HL-60 (cell line): ENCODE measurements at regions not wholly inside any gene's neighbourhood (a gene's known extent, or its start where the extent isn't known, plus 50 kb on each side); places are given as distances from the start of the nearest gene placed in this dataset.
A peak's percentile ranks its signal among the peaks of the same experiment; 100 is the strongest.

ENCODE experiments used
- TF ChIP-seq, protein P1 (sequence below): IDR thresholded peaks from one replicate; pipeline ENCODE4 v1.5.1; 2011; ENCODE audit warnings: low read length, control low read depth, inconsistent platforms; ENCODE audit not compliant: insufficient read depth
- TF ChIP-seq, protein P2 (sequence below): IDR thresholded peaks from 2 replicates; pipeline ENCODE4 v1.6.1; 2012; ENCODE audit warnings: low read depth; ENCODE audit not compliant: insufficient replicate concordance

- TF ChIP-seq, protein P1, sequence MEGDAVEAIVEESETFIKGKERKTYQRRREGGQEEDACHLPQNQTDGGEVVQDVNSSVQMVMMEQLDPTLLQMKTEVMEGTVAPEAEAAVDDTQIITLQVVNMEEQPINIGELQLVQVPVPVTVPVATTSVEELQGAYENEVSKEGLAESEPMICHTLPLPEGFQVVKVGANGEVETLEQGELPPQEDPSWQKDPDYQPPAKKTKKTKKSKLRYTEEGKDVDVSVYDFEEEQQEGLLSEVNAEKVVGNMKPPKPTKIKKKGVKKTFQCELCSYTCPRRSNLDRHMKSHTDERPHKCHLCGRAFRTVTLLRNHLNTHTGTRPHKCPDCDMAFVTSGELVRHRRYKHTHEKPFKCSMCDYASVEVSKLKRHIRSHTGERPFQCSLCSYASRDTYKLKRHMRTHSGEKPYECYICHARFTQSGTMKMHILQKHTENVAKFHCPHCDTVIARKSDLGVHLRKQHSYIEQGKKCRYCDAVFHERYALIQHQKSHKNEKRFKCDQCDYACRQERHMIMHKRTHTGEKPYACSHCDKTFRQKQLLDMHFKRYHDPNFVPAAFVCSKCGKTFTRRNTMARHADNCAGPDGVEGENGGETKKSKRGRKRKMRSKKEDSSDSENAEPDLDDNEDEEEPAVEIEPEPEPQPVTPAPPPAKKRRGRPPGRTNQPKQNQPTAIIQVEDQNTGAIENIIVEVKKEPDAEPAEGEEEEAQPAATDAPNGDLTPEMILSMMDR = no peak
- TF ChIP-seq, protein P2, sequence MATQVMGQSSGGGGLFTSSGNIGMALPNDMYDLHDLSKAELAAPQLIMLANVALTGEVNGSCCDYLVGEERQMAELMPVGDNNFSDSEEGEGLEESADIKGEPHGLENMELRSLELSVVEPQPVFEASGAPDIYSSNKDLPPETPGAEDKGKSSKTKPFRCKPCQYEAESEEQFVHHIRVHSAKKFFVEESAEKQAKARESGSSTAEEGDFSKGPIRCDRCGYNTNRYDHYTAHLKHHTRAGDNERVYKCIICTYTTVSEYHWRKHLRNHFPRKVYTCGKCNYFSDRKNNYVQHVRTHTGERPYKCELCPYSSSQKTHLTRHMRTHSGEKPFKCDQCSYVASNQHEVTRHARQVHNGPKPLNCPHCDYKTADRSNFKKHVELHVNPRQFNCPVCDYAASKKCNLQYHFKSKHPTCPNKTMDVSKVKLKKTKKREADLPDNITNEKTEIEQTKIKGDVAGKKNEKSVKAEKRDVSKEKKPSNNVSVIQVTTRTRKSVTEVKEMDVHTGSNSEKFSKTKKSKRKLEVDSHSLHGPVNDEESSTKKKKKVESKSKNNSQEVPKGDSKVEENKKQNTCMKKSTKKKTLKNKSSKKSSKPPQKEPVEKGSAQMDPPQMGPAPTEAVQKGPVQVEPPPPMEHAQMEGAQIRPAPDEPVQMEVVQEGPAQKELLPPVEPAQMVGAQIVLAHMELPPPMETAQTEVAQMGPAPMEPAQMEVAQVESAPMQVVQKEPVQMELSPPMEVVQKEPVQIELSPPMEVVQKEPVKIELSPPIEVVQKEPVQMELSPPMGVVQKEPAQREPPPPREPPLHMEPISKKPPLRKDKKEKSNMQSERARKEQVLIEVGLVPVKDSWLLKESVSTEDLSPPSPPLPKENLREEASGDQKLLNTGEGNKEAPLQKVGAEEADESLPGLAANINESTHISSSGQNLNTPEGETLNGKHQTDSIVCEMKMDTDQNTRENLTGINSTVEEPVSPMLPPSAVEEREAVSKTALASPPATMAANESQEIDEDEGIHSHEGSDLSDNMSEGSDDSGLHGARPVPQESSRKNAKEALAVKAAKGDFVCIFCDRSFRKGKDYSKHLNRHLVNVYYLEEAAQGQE = peak; percentile 75
These were observed 762.5 kb downstream of the LIG4 start for GRCh38 chr13:107452833-107453232.
